ENCODE measurements at regions not wholly inside any gene's neighbourhood (a gene's known extent, or its start where the extent isn't known, plus 50 kb on each side); places are given as distances from the start of the nearest gene placed in this dataset.

GRCh38 chr18:39693359-39693758 lies 2127.8 kb upstream of the CELF4 start:
- Histone ChIP-seq H3K4me3 (ENCODE audit: low read length) (no peak overlapping the region), H3K4me1 (ENCODE audit: control insufficient read depth, insufficient read depth, low read length) (no peaks in the 10 kb centered on the region), H3K27ac (ENCODE audit: low read length) (no peak overlapping the region), H3K9me3 (ENCODE audit: control insufficient read depth, low read length) (no peaks in the 10 kb centered on the region), H3K27me3 (ENCODE audit: control insufficient read depth, insufficient read depth) (no peaks in the 10 kb centered on the region)
- 93% methylated on average over 1 of the region's 1 CpG for WGBS
- DNase-seq = no peak
- ATAC-seq = no peak
- intact Hi-C loops (cut with DNase I) = no loop called here

- 64% methylated on average over 2 of the region's 2 CpGs for WGBS
- intact Hi-C loops (cut with DNase I) = no loop called here
- ATAC-seq = no peak
- Histone ChIP-seq H3K4me1 (ENCODE audit: control insufficient read depth, insufficient read depth, low read length) (no peaks in the 10 kb centered on the region), H3K9me3 (ENCODE audit: control insufficient read depth, low read length) (no peaks in the 10 kb centered on the region), H3K27ac (ENCODE audit: low read length) (no peak overlapping the region), H3K4me3 (ENCODE audit: low read length) (no peak overlapping the region), H3K27me3 (ENCODE audit: control insufficient read depth, insufficient read depth) (no peaks in the 10 kb centered on the region)
- DNase-seq = no peak
Measured at GRCh38 chr18:39692367-39693015, 2126.9 kb upstream of the CELF4 start.

GRCh38 chr18:39685303-39685902 lies 2119.8 kb upstream of the CELF4 start:
- DNase-seq = no peak
- Histone ChIP-seq H3K27me3 (ENCODE audit: control insufficient read depth, insufficient read depth) (no peaks in the 10 kb centered on the region), H3K9me3 (ENCODE audit: control insufficient read depth, low read length) (no peaks in the 10 kb centered on the region), H3K4me3 (ENCODE audit: low read length) (no peak overlapping the region), H3K27ac (ENCODE audit: low read length) (no peak overlapping the region), H3K4me1 (ENCODE audit: control insufficient read depth, insufficient read depth, low read length) (no peaks in the 10 kb centered on the region)
- WGBS = 44% methylated on average over 4 of the region's 4 CpGs
- no peak for ATAC-seq
- intact Hi-C loops (cut with DNase I) = no loop called here

GRCh38 chr18:39681061-39681460 lies 2115.5 kb upstream of the CELF4 start:
- DNase-seq (no peak), ATAC-seq (no peak)
- WGBS = 80% methylated on average over 4 of the region's 4 CpGs
- no peaks in the 10 kb centered on the region for H3K27me3 ChIP-seq (ENCODE audit: control insufficient read depth, insufficient read depth)
- no peaks in the 10 kb centered on the region for H3K9me3 ChIP-seq (ENCODE audit: control insufficient read depth, low read length)
- H3K4me3 ChIP-seq (ENCODE audit: low read length) = no peak overlapping the region
- no peak overlapping the region for H3K27ac ChIP-seq (ENCODE audit: low read length)
- intact Hi-C loops (cut with DNase I) = no loop called here
- H3K4me1 ChIP-seq (ENCODE audit: control insufficient read depth, insufficient read depth, low read length) = no peaks in the 10 kb centered on the region

- 61% methylated on average over 5 of the region's 5 CpGs for WGBS
- intact Hi-C loops (cut with DNase I) = no loop called here
- no peak for ATAC-seq
Measured at GRCh38 chr18:39675906-39676305, 2110.3 kb upstream of the CELF4 start.

GRCh38 chr18:39675368-39675767 lies 2109.8 kb upstream of the CELF4 start:
- ATAC-seq = peak; percentile 43 to 65
- WGBS = 68% methylated on average over 3 of the region's 3 CpGs
- H3K4me1 ChIP-seq (ENCODE audit: control insufficient read depth, insufficient read depth, low read length) = no peaks in the 10 kb centered on the region
- DNase-seq = peak in 1 of 3 donors; percentile 18
- H3K27me3 ChIP-seq (ENCODE audit: control insufficient read depth, insufficient read depth) = no peaks in the 10 kb centered on the region
- no peak overlapping the region for H3K27ac ChIP-seq (ENCODE audit: low read length)
- intact Hi-C loops (cut with DNase I) = no loop called here
- no peak overlapping the region for H3K4me3 ChIP-seq (ENCODE audit: low read length)
- no peaks in the 10 kb centered on the region for H3K9me3 ChIP-seq (ENCODE audit: control insufficient read depth, low read length)

More at GRCh38 chr18:39675906-39676305, 2110.3 kb upstream of the CELF4 start:
- DNase-seq = no peak
- Histone ChIP-seq H3K27ac (ENCODE audit: low read length) (no peak overlapping the region), H3K9me3 (ENCODE audit: control insufficient read depth, low read length) (no peaks in the 10 kb centered on the region), H3K27me3 (ENCODE audit: control insufficient read depth, insufficient read depth) (no peaks in the 10 kb centered on the region), H3K4me3 (ENCODE audit: low read length) (no peak overlapping the region), H3K4me1 (ENCODE audit: control insufficient read depth, insufficient read depth, low read length) (no peaks in the 10 kb centered on the region)

GRCh38 chr18:39672171-39672570 lies 2106.6 kb upstream of the CELF4 start:
- intact Hi-C loops (cut with DNase I) = no loop called here
- no peak for DNase-seq
- H3K4me3 ChIP-seq (ENCODE audit: low read length) = no peak overlapping the region
- H3K27me3 ChIP-seq (ENCODE audit: control insufficient read depth, insufficient read depth) = no peaks in the 10 kb centered on the region
- ATAC-seq = no peak
- no peaks in the 10 kb centered on the region for H3K4me1 ChIP-seq (ENCODE audit: control insufficient read depth, insufficient read depth, low read length)
- H3K9me3 ChIP-seq (ENCODE audit: control insufficient read depth, low read length) = no peaks in the 10 kb centered on the region
- H3K27ac ChIP-seq (ENCODE audit: low read length) = no peak overlapping the region
- WGBS = 80% methylated on average over 3 of the region's 3 CpGs

GRCh38 chr18:39667905-39668304 lies 2102.3 kb upstream of the CELF4 start:
- no peaks in the 10 kb centered on the region for H3K4me1 ChIP-seq (ENCODE audit: control insufficient read depth, insufficient read depth, low read length)
- H3K9me3 ChIP-seq (ENCODE audit: control insufficient read depth, low read length) = no peaks in the 10 kb centered on the region
- intact Hi-C loops (cut with DNase I) = no loop called here
- DNase-seq = no peak
- no peak overlapping the region for H3K4me3 ChIP-seq (ENCODE audit: low read length)
- H3K27ac ChIP-seq (ENCODE audit: low read length) = no peak overlapping the region
- no peaks in the 10 kb centered on the region for H3K27me3 ChIP-seq (ENCODE audit: control insufficient read depth, insufficient read depth)
- ATAC-seq = no peak

GRCh38 chr18:39666541-39666940 lies 2100.9 kb upstream of the CELF4 start:
- no peak overlapping the region for H3K27ac ChIP-seq (ENCODE audit: low read length)
- intact Hi-C loops (cut with DNase I) = no loop called here

GRCh38 chr18:39661856-39662366 lies 2096.3 kb upstream of the CELF4 start:
- WGBS = over 99% methylated on average over 2 of the region's 2 CpGs
- H3K4me1 ChIP-seq (ENCODE audit: control insufficient read depth, insufficient read depth, low read length) = no peaks in the 10 kb centered on the region
- intact Hi-C loops (cut with DNase I) = no loop called here
- no peak overlapping the region for H3K27ac ChIP-seq (ENCODE audit: low read length)
- H3K9me3 ChIP-seq (ENCODE audit: control insufficient read depth, low read length) = no peaks in the 10 kb centered on the region
- H3K4me3 ChIP-seq (ENCODE audit: low read length) = no peak overlapping the region
- no peak for DNase-seq
- no peaks in the 10 kb centered on the region for H3K27me3 ChIP-seq (ENCODE audit: control insufficient read depth, insufficient read depth)
- ATAC-seq = no peak

More at GRCh38 chr18:39666541-39666940, 2100.9 kb upstream of the CELF4 start:
- H3K27me3 ChIP-seq (ENCODE audit: control insufficient read depth, insufficient read depth) = no peaks in the 10 kb centered on the region
- no peaks in the 10 kb centered on the region for H3K9me3 ChIP-seq (ENCODE audit: control insufficient read depth, low read length)
- WGBS = 76% methylated on average over 2 of the region's 2 CpGs
- ATAC-seq = no peak
- DNase-seq = no peak
- H3K4me3 ChIP-seq (ENCODE audit: low read length) = no peak overlapping the region
- no peaks in the 10 kb centered on the region for H3K4me1 ChIP-seq (ENCODE audit: control insufficient read depth, insufficient read depth, low read length)

- H3K27ac ChIP-seq (ENCODE audit: low read length) = no peak overlapping the region
- intact Hi-C loops (cut with DNase I) = no loop called here
- 85% methylated on average over 2 of the region's 2 CpGs for WGBS
- ATAC-seq (no peak), DNase-seq (no peak)
- no peak overlapping the region for H3K4me3 ChIP-seq (ENCODE audit: low read length)
- no peaks in the 10 kb centered on the region for H3K4me1 ChIP-seq (ENCODE audit: control insufficient read depth, insufficient read depth, low read length)
- no peaks in the 10 kb centered on the region for H3K9me3 ChIP-seq (ENCODE audit: control insufficient read depth, low read length)
- no peaks in the 10 kb centered on the region for H3K27me3 ChIP-seq (ENCODE audit: control insufficient read depth, insufficient read depth)
Measured at GRCh38 chr18:39660141-39660540, 2094.5 kb upstream of the CELF4 start.
